Stimulated activated CD8-positive, alpha-beta memory T cell treated with anti-CD3 and anti-CD28 coated beads, Interleukin-4, amount 100 ng/mL, for 1 hour (primary cell): ENCODE measurements at regions not wholly inside any gene's neighbourhood (a gene's known extent, or its start where the extent isn't known, plus 50 kb on each side); places are given as distances from the start of the nearest gene placed in this dataset.
"Not testable (repeated sequence)": the region's sequence is repeated elsewhere in the genome, so short reads cannot be mapped to it uniquely, and the experiment has no call there.

Experiments used
- DNase-seq, 2 donors: peaks; one replicate each; pipeline ENCODE4 v3.0.0-alpha.2; 2020; ENCODE audit warnings: low read depth in 2 of 2, low spot score in 1 of 2

DNA sequence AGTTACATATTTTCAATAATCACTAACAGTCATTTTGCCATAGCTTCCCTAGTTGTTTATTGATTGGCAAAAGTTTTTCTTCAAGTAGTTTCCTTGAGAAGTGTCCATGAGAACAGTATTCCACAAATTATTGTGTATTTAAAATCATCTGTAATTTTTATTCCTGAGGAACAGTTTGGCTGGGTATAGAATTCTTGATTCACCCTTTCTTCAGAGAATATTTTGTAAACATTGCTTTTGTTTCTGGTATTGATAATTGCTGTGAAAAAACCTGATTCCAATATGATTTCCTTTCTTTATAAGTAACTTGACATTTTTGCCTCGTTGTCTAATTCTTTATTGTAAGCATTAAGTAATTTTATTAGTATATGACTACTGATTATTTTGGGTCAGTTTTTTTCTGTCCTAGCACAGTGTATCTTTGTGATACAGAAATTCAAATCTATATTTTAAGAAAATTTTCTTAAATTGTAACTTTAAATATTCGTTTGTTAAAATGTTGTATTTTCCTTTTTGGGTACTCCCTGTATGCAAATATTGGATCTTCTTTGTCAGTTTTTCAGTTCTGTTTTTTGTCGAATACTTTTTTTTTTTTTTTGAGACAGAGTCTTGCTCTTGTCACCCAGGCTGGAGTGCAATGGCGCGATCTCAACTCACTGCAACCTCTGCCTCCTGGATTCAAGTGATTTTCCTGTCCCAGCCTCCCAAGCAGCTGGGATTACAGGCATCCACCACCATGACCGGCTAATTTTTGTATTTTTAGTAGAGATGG is 162.0 kb upstream of the ATP2B1 start:
- no peak for DNase-seq

DNA sequence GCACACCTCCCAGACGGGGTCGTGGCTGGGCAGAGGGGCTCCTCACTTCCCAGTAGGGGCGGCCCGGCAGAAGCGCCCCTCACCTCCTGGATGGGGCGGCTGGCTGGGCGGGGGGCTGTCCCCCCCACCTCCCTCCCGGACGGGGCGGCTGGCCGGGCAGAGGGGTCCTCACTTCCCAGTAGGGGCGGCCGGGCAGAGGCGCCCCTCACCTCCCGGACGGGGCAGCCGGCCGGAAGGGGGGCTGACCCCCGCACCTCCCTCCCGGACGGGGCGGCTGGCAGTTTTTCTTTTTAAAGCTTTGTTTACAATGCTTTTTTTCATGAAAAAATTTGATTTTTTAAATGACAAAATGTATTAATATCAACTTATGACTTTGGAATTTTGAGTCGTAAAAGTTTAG is 159.0 kb upstream of the ATP2B1 start:
- not testable (repeated sequence) for DNase-seq

DNA sequence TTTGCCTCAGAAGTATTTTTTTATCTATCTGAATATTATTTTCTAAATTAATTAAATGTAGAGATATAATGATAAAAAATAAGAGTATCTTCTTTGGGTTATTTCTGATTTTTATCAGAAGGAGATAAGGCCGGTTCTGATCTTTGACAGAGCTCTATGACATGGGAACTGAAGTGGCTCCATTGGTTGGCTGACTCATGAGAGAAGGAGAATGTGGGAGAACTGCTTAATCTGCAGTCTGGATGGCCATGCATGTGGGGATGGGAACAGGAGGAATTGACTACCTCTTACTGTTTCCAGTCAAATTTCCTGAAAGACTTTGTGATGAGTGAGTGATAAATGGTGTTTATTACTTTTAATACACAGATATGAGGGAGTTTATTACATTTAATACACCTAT is 155.8 kb upstream of the ATP2B1 start:
- DNase-seq, result no peak

DNA sequence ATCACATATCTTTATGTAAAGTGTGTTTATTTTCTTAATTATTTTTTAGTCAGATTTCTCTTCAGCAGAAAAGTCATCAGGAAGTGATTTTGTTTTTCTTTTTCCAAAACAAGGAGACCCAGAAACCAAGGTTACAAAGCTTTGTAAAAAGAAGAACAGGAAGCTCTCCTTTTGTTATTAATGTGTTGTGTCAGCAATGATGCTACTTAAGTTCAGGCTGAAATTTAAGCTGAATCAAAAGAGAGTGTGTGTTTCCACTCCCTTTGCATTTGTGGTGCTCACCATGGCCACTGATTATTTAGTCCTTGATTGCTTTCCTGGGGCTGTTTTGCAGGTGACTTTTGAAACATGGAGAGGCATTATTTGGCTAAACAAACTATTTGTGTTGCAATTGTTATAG is 155.3 kb upstream of the ATP2B1 start:
- DNase-seq, result no peak

DNA sequence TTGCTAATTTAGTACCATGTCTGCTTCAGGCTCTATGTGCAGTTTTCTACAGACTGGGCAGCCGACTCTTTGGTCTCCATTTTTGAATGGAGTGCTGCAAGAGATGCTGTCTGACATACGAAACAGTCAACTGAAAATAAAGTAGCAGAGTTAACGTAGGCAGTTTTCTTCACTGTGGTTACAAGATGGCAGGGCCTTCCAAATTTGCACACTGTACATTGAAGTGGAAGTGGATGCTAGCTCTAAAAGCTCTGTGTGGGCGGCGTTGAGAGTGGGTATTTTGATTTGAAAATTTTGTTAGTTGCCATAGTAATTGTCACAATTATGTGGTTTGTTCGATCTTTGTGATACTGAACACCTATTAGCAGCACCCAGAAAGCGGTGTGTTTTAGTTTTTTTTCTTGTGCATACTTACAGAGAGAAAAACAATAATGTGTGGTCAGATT is 154.9 kb upstream of the ATP2B1 start:
- DNase-seq, result peak in 1 of 2 donors; percentile 37

DNA sequence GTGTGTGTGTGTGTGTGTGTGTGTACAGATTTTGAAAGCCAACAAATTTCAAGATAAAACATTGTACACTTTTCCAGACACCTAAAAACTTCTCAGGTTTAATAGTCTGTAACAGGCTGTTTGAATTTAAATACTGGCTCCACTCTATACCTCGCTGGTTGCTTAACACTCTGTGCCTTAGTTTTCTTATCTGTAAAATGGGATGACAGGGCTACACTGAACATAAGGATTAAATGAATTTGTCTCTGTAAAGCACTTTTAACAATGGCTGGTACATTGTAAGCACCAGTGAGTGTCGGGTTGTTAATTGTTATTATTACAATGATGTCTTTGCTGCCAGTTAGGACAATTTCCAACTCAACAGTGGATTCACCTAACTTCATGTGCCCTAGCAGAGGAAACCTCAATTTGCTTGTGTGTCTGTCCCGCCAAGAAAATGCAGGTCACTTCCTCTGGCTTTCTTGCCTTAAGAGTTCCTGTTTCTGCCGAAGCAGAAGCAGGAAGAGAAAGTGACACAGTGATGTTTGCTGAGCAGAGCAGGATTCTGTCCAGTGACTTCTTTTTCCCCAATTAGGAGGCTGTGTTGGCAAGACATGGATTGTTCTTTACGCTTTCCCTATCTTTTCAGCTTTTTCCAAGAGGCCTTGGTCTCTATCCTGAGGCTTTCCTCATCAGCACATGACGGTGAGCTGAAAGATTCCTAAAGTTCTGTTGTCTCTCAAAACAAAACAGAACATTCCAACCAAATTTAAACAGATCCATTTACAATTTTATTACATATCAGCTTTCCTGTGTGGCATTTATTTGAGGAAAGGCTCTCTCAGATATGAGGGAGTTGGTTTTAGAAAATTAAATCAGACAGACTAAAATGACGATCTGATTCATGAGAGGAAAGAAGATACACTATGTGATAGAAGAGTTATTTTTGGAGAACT is 154.1 kb upstream of the ATP2B1 start:
- DNase-seq, result no peak

DNA sequence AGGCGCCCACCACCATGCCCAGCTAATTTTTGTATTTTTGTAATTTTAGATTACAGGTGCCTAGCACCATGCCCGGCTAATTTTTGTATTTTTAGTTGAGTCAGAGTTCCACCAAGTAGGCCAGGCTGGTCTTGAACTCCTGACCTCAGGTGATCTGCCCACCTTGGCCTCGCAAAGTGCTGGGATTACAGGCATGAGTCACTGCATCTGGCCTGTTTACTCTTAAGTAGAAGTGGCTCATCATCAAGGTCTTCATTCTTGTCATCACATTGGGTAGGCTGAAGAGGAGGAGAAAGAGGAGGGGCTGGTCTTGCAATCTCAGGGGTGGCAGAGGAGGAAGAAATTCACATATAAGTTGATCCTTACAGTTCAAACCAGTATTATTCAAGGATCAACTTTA is 152.4 kb upstream of the ATP2B1 start:
- no peak for DNase-seq

DNA sequence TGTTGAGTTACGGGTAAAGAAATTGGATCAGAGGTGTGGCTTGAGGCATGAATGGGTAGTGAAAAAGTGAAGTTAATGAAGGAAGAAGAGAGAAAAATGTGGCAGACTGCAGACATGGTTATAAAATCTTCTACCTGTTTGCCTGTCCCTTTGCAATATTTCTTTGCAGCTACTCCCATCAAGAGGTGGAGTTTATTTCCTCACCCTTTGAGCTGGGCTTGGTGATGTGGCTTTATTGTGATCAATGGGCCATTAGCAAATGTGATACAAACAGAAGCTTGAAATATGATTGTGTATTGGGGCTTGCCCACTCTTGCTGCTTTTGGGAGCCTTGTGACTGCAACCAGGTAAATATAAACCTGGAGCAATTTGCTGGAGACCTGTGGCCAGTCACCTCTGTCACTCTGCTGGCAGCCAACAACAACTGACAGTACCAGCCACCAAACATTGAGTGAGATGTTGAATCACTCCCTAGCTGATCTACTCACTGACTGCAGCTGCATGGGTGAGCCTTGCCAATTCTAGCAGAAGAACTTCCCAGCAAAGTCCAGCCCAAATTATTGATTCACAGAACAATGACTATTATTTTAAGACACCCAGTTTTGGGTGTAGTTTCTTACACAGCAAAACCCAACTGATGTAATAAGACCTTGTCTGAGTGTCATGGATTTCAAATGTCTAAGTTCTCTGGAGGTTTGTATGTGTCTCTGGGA is 151.0 kb upstream of the ATP2B1 start:
- DNase-seq, result no peak

DNA sequence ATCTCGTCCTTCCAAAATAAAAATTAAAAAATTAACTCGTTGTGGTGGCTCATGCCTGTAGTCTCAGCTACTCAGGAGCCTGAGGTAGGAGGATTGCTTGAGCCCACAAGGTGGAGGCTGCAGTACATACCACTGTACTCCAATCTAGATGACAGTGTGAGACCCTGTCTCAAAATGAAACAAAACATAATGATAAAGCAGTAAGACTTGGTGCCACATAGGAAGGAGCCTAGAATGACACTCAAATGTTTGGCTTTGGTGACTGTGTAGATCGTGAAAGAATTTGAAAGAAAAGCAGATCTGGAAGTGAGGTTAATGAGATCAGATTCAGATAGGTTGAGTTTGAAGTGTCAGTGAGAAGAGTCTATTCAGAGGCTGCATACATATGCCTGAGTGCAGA is 150.1 kb upstream of the ATP2B1 start:
- no peak for DNase-seq

DNA sequence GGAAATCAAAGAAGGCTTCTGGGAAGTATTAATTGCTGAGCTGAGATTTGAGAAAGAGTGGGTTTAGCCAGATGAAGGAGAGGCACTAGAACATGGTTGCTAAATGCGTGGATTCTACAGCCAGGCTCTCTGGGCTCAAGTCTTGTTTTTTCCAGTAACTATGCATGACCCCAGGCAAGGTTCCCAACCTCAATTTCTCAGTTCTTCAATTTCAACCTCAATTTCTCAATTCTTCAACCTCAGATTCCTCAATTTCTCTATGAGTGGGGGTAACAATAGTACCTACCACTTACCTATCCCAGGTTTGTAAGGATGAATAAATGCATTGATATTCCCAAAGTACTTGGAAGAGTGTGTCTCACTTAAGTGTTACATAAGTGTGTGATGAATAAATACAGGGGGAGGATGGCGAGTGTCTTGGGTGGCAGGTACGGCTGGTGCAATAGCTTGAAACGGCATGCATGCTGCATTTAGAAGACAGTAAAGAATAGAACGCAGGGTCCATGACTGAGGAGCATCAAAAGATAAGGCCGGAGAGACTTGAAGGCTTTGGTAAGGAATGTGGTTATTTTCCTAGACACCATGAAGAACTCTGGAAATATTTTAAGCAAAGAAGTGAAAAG is 149.1 kb upstream of the ATP2B1 start:
- DNase-seq, result no peak

DNA sequence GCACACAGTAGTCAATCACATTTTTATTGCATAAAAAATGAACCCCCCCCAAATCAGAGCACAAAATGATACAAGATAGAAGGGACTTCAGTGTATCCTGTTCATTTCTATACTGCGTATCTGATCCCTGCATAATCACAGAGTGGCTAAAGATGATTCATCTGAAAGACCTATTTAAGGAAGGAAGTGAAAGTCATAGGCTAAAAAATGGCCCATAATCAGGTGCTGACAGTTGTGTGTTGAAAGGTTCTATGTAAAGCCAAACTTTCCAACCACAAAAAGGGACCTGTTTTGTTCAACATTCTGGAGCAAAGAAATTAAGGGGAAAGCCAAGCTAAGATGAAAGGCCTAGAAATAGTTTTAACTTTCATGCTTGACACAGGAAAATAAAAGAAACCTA is 147.8 kb upstream of the ATP2B1 start:
- DNase-seq, result no peak

DNA sequence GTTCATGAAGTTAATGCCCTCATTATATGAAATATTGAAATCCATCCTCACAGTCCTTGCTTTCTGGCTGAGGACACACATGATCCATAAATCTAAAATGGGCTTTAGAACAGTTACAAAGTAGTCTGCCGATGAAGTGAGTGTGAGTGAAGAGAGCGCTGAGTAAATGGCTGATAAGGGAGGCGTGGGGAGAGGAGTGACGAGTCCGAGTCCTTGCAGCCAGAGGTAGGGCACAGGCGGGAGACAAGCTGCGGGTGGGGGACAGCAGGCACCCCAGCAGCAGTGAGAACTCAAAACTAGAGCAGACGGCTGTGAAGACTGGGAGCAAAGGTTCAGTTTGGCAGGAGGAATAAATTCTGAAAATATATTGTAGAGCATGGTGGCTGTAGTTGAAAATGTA is 140.1 kb upstream of the ATP2B1 start:
- DNase-seq, result no peak

DNA sequence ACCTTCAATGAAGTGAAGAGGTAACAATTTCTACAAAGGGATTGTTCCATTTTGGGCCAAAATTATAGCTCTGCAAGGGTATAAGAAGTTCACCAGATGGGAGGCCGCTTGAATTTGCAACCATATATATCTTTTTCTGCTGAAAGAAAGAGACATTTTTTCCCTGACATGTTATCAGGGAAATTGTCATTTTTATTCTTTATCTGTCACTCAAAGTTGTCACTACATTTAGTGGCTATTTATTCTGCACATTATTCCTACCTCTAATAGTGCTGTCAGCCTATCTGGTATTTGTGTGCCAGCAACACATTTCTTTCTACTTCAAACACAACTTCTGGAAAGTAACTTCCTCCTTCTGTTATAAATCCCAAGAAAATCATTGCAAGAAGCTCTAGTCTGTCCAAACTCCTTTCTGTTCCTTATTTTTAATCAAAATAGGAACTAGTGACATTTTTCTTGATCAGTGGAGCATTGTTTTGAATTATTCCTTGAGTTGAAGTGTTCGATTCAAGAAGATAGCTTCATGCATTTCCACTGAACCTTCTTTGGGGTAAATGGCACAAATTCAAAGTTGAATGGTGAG is 137.9 kb upstream of the ATP2B1 start:
- no peak for DNase-seq

DNA sequence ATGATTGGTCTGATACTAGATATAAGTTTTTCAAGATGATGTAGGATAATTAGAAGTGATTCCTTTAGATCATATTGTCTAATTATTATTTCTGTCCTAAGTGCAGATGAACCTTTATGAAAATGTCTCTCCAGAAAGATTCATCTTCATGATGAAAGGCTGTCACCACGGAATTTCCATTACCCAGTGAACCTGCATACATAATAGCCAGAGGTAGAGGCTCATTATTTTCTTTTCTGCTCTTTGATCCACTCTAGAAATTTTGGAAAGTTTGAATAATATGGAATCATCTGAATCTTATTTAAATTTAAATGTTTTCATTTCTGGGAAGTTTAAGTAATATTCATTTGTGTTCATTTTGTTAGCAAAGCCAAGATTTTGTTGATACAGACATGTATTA is 137.1 kb upstream of the ATP2B1 start:
- DNase-seq, result no peak

DNA sequence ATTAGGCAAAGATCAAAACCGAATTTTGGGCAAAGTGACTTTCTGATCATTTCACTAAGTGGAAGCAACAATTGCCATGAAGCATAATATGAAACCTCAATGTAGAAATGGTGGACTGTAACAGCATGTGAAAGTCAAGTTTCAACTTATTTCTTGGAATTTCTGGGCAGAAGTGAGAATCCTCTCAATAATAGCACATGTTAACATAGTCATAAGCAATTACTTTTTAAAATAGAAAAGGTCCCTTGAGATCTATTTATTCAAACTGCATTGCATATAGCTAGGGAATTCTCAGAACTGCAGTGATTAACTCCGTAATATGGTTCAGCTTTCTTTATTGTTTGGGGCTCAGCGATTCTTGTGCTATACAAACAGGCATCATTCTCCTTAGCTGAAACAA is 136.7 kb upstream of the ATP2B1 start:
- no peak for DNase-seq

DNA sequence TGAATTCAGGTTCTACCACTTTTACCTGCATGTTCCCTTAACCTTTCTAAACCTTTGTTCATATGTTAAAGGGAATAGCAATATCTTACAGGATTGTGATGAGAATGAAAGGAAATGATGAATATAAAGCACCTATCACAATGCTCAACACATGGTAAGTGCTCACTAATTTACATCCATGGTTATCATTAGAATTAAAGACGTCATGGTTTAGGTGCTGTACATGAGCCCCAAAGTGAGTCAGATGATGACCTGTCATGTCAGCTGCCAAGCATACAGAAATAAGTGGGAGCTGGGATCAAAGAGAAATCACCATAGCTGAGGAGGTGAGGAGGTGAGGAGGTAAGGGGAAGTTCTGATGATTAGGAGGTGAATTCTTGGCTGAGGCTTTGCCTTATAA is 135.9 kb upstream of the ATP2B1 start:
- DNase-seq, result no peak

DNA sequence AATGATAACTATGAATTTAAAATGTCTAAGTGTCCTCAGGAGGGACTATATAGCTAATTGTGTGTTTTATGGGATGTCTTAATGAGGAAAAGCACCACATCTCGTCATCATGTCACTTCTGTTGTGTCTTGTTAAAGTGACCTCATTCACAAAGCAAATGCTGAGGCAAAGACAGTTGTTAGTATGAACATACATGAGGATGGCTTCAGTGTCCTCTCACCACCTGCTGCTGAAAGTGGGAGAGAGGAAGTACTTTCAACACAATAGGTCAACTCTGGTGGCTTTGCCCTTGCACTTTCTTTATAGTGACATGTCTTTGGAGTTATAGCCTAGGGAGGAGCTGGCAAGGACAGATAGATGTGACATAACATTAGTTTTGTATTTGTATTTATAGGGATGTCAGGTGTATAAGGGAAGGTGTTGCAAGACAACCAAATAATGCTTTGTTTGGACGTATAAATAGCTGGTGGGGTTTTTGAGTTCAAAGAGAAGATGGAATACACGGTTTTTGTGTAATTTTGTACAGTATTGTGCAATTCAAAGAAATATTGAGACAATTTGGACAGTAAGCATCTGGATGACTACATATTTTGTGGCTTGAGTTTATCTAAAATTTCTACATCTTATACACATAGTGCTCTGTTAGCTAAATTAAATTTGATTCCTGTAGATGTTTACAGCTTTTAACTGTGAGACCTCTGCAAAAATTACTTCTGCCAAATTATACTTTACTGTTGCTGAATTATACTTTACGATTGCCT is 131.7 kb upstream of the ATP2B1 start:
- DNase-seq, result no peak

DNA sequence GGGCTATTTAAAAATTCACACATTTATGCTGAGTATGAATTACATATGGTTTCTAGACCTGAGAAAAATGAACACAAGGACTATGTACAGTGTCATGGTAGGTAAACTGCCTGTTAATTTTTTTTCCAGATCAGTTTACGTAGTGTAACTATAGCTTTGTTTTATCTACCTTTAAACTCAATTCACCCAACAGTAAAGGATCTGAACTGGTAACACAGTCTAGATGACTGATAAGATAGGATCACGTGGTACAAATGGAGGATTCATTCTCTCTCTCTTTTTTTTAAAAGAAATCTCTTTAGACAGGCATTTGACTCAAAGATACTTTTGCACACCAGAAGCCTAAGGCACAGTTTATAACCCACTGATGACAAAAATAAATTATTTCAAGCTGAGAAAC is 130.8 kb upstream of the ATP2B1 start:
- DNase-seq, result no peak

DNA sequence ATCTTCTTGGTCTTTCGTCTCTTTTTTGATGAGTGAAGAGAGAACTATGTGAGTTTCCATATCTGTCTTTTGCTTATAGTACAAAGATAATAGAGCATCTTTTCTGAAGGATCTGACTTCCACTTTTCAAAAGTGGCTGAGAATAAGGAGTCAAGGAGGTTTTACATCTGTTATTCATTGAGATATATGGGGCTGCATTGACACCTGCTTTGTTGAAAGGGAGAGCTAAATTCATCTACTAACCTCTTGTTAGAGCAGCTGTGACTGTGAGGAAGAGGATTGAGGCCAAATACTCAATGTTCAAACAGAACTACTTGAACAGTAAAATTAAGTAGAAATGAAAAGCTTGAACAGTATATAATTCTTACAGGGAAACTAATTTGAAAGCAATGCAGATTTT is 130.2 kb upstream of the ATP2B1 start:
- DNase-seq, result no peak

DNA sequence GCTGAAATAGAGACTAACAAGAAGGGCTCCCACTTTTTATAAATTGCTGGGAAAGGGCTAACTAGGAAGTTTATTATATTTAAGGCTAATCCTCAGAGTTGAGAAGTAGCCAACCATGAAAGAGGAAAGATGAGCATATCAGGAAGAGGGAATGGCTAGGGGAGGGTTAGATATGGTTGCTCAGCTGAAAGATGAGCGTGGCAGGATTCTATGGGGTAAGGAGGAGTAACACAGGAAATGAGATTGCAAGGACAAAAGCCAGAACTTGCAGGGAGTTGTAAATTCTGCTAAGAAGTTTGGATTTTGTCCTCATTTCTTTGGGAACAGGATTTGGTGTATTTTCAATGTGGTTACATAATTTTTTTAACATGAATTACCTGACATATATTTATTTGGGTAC is 127.4 kb upstream of the ATP2B1 start:
- no peak for DNase-seq
